Left ventricle myocardium inferior (tissue), 1 donor: ENCODE measurements at regions not wholly inside any gene's neighbourhood (a gene's known extent, or its start where the extent isn't known, plus 50 kb on each side); places are given as distances from the start of the nearest gene placed in this dataset.

ENCODE experiments used
- DNase-seq: peaks from one replicate; pipeline ENCODE4 v3.0.0-alpha.2; 2020
- H3K27ac ChIP-seq: fragments of 200-600 bp; replicated peaks from 2 replicates; pipeline ENCODE4 v1.8.0; 2021
- H3K27me3 ChIP-seq: fragments of 200-600 bp; 2 replicates; pipeline ENCODE4 v1.8.0; 2021; ENCODE audit warnings: low read depth
- H3K36me3 ChIP-seq: fragments of 200-600 bp; 2 replicates; pipeline ENCODE4 v1.8.0; 2021
- H3K4me1 ChIP-seq: fragments of 200-600 bp; 2 replicates; pipeline ENCODE4 v1.8.0; 2021
- H3K4me3 ChIP-seq: fragments of 200-600 bp; 2 replicates; pipeline ENCODE4 v1.8.0; 2021; ENCODE audit warnings: mild to moderate bottlenecking, moderate library complexity
- H3K9me3 ChIP-seq: fragments of 200-600 bp; replicated peaks from 2 replicates; pipeline ENCODE4 v1.8.0; 2021
- CTCF ChIP-seq: fragments of 200-600 bp; IDR thresholded peaks from 2 replicates; pipeline ENCODE4 v1.8.0; 2021; ENCODE audit warnings: antibody characterized with exemption, mild to moderate bottlenecking, borderline replicate concordance
- intact Hi-C: fragments of 100-400 bp; cut with micrococcal nuclease; formaldehyde crosslinking; loops from one replicate; pipeline ENCODE4 v1.11.0; 2022
- donor health status: DM: no; HTN: yes; CAD: no; lungs with severe emphysema.

GRCh38 chr14:95449131-95449530 lies 67.3 kb downstream of the SYNE3 start:
- Histone ChIP-seq H3K36me3 (peaks cover 74% of the 10 kb centered on the region), H3K4me1 (peaks cover 5% of the 10 kb centered on the region), H3K27ac (no peak overlapping the region), H3K4me3 (no peak overlapping the region), H3K27me3 (no peaks in the 10 kb centered on the region), H3K9me3 (no peaks in the 10 kb centered on the region)
- TF ChIP-seq CTCF = no peak
- intact Hi-C loops = no loop called here
- DNase-seq = no peak

GRCh38 chr14:95446470-95446869 lies 70.0 kb downstream of the SYNE3 start:
- no peak overlapping the region for H3K27ac ChIP-seq
- no peak for TF ChIP-seq CTCF
- no peaks in the 10 kb centered on the region for H3K27me3 ChIP-seq
- H3K4me3 ChIP-seq = no peak overlapping the region
- peaks cover 68% of the 10 kb centered on the region for H3K36me3 ChIP-seq
- intact Hi-C loops = no loop called here
- DNase-seq = no peak
- H3K9me3 ChIP-seq = no peaks in the 10 kb centered on the region
- H3K4me1 ChIP-seq = peaks cover 9% of the 10 kb centered on the region

GRCh38 chr14:95445676-95446075 lies 70.8 kb downstream of the SYNE3 start:
- Histone ChIP-seq H3K27me3 (no peaks in the 10 kb centered on the region), H3K9me3 (no peaks in the 10 kb centered on the region), H3K36me3 (peaks cover 62% of the 10 kb centered on the region), H3K4me1 (peaks cover 9% of the 10 kb centered on the region), H3K4me3 (no peak overlapping the region), H3K27ac (no peak overlapping the region)
- DNase-seq = no peak
- no peak for TF ChIP-seq CTCF
- intact Hi-C loops = no loop called here

GRCh38 chr14:95445161-95445560 lies 71.3 kb downstream of the SYNE3 start:
- Histone ChIP-seq H3K4me1 (peaks cover 9% of the 10 kb centered on the region), H3K36me3 (peaks cover 57% of the 10 kb centered on the region), H3K9me3 (no peaks in the 10 kb centered on the region), H3K4me3 (no peak overlapping the region), H3K27ac (no peak overlapping the region), H3K27me3 (no peaks in the 10 kb centered on the region)
- DNase-seq = no peak
- no peak for TF ChIP-seq CTCF
- intact Hi-C loops = no loop called here

GRCh38 chr14:95444132-95445129 lies 72.0 kb downstream of the SYNE3 start:
- Histone ChIP-seq H3K27me3 (no peaks in the 10 kb centered on the region), H3K9me3 (no peaks in the 10 kb centered on the region), H3K27ac (no peak overlapping the region), H3K4me1 (peaks cover 9% of the 10 kb centered on the region), H3K36me3 (peaks cover 56% of the 10 kb centered on the region), H3K4me3 (no peak overlapping the region)
- no peak for DNase-seq
- no peak for TF ChIP-seq CTCF
- intact Hi-C loops = loop anchor here (5.0 kb wide), 1 partner anchor 83 kb away; no protein-coding TSS in a partner anchor
